Heart left ventricle (tissue), 13 donors: ENCODE measurements at regions not wholly inside any gene's neighbourhood (a gene's known extent, or its start where the extent isn't known, plus 50 kb on each side); places are given as distances from the start of the nearest gene placed in this dataset.

Source experiments
- POLR2A ChIP-seq, 2 donors: fragments of 450-650 bp; IDR thresholded peaks; one replicate each; pipeline ENCODE4 v1.6.1; 2017; ENCODE audit warnings: antibody characterized with exemption in 2 of 2, mild to moderate bottlenecking in 2 of 2, moderate library complexity in 2 of 2
- TF ChIP-seq, protein P1 (sequence below), 12 donors: fragments of 200-600 bp; sonication (generic) in 4 of 12; IDR thresholded peaks; one replicate each; pipeline versions ENCODE4 v1.5.0 to v1.8.0; 2018 to 2022; ENCODE audit warnings: antibody characterized with exemption in 12 of 12, mild to moderate bottlenecking in 5 of 12
- donor health status: ischemic (EF 13 %, LVEDD 7.1; RV severe dilation, severe dysfunction).
- donor health status: DM: no; HTN: yes; CAD: no.
- donor health status: DM: no; HTN: no; CAD: no.
- donor health status: ischemic (EF 25% LVEDD 6.9; RV normal size, moderate dysfunction).
- donor health status: ischemic (EF 25% LVEDD 5.7; RV mildly dilated, moderate dysfunction).
- donor health status: ischemic (EF 35%, LVEDD 5.7; RV mildly dilated, moderate dysfunction).
- donor health status: nonischemic (EF 11% LVEDD 7.7; RV severe dilation, severe dysfunction).
- donor health status: DM: yes; HTN: yes; CAD: no.
- donor health status: PGD.
- donor health status: ischemic (EF 29% LVEDD 5.4; RV normal size, mild dysfunction).
- donor health status: nonischemic (EF 23%, LVEDD 6.1; RV moderate dilation, normal function).

DNA sequence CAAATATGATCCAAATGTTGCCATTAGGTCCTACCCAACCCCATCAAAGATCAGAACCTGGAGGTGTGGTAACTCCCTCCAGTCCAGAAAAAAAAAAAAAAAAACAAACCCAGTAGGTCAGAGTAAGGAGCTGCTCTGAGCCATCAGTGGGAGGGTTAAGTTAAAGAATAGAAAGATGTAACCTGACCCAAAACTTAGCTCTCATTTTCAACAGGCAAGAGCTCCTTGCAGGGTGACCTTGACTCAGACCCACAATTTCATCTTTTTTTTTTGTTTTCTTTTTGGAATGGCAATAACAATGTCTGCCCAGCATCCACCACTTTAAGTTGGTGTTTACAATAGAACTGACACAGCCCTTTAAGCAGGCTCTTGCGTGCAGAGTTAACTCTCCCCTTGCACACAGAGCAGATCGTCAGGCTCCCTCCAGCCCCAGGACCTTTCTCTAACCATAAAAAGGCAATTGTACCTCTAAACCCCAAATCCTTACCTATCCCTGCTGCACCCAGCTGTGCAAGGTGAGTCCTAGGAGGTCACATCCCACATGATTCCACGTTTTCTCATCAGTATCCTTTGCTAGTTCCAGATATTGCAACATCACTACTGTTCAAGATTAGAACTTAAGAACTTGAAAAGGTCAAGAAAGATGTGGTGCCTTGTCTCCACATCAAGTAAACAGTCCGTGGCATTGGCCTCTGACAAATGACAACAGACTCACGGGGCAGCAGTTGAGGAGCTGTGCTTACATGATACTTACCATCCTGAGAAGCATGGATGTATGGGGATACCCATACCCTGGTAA, 178.6 kb upstream of the EEA1 start:
- TF ChIP-seq, protein P1, sequence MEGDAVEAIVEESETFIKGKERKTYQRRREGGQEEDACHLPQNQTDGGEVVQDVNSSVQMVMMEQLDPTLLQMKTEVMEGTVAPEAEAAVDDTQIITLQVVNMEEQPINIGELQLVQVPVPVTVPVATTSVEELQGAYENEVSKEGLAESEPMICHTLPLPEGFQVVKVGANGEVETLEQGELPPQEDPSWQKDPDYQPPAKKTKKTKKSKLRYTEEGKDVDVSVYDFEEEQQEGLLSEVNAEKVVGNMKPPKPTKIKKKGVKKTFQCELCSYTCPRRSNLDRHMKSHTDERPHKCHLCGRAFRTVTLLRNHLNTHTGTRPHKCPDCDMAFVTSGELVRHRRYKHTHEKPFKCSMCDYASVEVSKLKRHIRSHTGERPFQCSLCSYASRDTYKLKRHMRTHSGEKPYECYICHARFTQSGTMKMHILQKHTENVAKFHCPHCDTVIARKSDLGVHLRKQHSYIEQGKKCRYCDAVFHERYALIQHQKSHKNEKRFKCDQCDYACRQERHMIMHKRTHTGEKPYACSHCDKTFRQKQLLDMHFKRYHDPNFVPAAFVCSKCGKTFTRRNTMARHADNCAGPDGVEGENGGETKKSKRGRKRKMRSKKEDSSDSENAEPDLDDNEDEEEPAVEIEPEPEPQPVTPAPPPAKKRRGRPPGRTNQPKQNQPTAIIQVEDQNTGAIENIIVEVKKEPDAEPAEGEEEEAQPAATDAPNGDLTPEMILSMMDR (IDR thresholded peaks at IDR 0.05) = no peak
- TF ChIP-seq POLR2A (IDR thresholded peaks at IDR 0.05) = no peak
